Mesothelial cell of epicardium (in vitro differentiated cells): ENCODE measurements at regions not wholly inside any gene's neighbourhood (a gene's known extent, or its start where the extent isn't known, plus 50 kb on each side); places are given as distances from the start of the nearest gene placed in this dataset.

Experiments
- DNase-seq, 2 experiments: peaks; one replicate each; pipeline ENCODE4 v3.0.0; 2021; ENCODE audit warnings: low spot score in 2 of 2; ENCODE audit not compliant: unreplicated experiment in 2 of 2
- H3K27ac Mint-ChIP-seq: 2 replicates; pipeline ENCODE4 v1.8.0; 2021; ENCODE audit warnings: mixed read lengths
- H3K27me3 Mint-ChIP-seq: 2 replicates; pipeline ENCODE4 v1.8.0; 2021; ENCODE audit warnings: low read depth, mixed read lengths
- H3K36me3 Mint-ChIP-seq: 2 replicates; pipeline ENCODE4 v1.8.0; 2021; ENCODE audit warnings: mixed read lengths
- H3K4me1 Mint-ChIP-seq: 2 replicates; pipeline ENCODE4 v1.8.0; 2021; ENCODE audit warnings: mixed read lengths
- H3K4me3 Mint-ChIP-seq: 2 replicates; pipeline ENCODE4 v1.8.0; 2021; ENCODE audit warnings: mild to moderate bottlenecking, moderate library complexity, mixed read lengths
- H3K9me3 Mint-ChIP-seq: 2 replicates; pipeline ENCODE4 v1.8.0; 2021; ENCODE audit warnings: mixed read lengths
- TF ChIP-seq, protein P1 (sequence below): fragments of 200-600 bp; sonication (generic); IDR thresholded peaks from one replicate; pipeline ENCODE4 v1.5.0; 2021; ENCODE audit warnings: antibody characterized with exemption; ENCODE audit not compliant: unreplicated experiment

DNA sequence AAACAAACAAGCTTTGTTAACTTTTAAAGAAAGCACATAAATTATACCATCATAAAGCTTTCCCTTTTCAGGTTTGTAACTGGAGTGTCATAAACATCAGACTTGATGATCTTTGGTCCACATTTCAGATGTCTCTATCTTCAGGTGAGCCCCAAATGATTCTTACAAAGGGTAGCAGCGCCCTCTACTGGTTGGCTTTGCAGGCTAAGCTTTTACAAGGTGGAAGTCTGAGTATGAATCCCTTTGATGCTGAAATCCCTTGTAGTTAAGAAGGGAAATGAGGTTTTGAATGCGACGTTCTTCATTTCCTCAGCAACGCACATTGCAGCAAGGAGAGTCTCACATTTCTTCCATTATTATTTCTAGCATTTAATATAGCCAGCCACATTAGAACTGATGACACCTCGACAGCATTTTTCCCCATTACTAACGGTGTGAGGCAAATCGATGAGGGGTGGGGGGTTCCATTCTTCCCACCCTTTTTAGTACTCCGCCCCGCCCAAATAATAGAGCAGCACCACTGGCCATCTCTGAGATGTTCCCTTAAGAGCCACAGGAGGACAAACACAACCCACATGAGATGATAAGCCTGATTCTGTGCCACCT, 126.3 kb upstream of the NT5E start:
- Mint-ChIP-seq H3K4me3 (no peak overlapping the region), H3K9me3 (no peaks in the 10 kb centered on the region), H3K27ac (no peak overlapping the region), H3K27me3 (peaks cover 19% of the 10 kb centered on the region), H3K36me3 (no peaks in the 10 kb centered on the region), H3K4me1 (peaks cover 4% of the 10 kb centered on the region)
- peak; percentile 66 to 85 for DNase-seq
- TF ChIP-seq, protein P1, sequence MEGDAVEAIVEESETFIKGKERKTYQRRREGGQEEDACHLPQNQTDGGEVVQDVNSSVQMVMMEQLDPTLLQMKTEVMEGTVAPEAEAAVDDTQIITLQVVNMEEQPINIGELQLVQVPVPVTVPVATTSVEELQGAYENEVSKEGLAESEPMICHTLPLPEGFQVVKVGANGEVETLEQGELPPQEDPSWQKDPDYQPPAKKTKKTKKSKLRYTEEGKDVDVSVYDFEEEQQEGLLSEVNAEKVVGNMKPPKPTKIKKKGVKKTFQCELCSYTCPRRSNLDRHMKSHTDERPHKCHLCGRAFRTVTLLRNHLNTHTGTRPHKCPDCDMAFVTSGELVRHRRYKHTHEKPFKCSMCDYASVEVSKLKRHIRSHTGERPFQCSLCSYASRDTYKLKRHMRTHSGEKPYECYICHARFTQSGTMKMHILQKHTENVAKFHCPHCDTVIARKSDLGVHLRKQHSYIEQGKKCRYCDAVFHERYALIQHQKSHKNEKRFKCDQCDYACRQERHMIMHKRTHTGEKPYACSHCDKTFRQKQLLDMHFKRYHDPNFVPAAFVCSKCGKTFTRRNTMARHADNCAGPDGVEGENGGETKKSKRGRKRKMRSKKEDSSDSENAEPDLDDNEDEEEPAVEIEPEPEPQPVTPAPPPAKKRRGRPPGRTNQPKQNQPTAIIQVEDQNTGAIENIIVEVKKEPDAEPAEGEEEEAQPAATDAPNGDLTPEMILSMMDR = peak; percentile 80

DNA sequence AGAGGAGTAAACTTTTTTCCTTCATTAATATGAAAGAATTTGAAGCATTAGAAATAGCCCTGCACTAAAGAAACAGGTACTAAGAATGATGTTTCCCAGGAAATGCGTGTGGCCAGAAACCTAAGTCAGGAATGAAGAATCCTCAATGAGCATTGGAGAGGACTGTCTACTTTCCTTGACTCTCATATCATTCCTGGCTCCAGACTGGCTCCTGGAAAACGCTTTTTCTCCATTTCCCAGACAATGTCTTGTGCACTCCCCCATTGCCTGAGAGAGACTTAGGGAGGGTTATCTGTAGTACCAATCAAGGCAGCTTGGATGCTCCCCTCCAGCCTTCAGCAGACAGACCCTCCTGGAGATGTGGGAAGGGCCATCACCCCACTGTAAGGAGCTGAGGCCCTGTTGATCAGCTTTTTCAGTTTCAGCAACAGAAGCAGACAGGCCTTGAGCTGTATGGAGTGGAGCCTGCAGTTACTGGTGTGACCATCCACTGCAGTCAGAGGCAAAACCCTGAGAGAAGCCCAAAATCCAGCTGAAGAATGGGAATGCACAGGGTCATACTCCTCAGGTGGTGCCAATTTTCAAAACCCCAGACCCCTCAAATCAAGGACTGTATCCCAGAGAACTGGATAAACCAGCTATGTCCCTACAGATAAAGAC, 127.3 kb upstream of the NT5E start:
- H3K36me3 Mint-ChIP-seq = no peaks in the 10 kb centered on the region
- H3K27ac Mint-ChIP-seq = no peak overlapping the region
- H3K4me3 Mint-ChIP-seq = no peak overlapping the region
- peaks cover 4% of the 10 kb centered on the region for H3K4me1 Mint-ChIP-seq
- peaks cover 18% of the 10 kb centered on the region for H3K27me3 Mint-ChIP-seq
- H3K9me3 Mint-ChIP-seq = peaks cover 2% of the 10 kb centered on the region
- DNase-seq = no peak
- TF ChIP-seq, protein P1 = no peak

DNA sequence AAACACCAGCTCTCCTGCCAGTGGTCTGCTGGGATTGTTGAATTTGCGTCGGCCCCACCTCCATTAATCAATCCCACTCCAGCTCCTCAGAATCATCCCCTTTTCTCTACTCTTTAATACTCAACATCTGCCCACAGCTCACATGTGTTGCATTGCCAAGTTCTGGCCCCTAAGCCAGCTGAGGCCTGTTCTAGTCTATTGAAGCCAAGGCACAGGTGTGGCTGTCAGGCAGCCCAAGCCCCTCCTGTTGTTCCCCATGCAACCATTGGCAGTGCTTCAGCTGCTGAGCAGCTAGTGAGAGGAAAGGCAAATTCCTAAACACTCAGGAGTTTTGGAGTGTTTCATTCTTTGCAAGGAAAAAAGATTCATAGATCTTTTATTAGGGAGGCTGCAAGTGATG, 128.0 kb upstream of the NT5E start:
- Mint-ChIP-seq H3K36me3 (no peaks in the 10 kb centered on the region), H3K27ac (no peak overlapping the region), H3K9me3 (peaks cover 8% of the 10 kb centered on the region), H3K4me3 (no peak overlapping the region), H3K4me1 (peaks cover 4% of the 10 kb centered on the region), H3K27me3 (peaks cover 16% of the 10 kb centered on the region)
- DNase-seq = no peak
- TF ChIP-seq, protein P1 = no peak

DNA sequence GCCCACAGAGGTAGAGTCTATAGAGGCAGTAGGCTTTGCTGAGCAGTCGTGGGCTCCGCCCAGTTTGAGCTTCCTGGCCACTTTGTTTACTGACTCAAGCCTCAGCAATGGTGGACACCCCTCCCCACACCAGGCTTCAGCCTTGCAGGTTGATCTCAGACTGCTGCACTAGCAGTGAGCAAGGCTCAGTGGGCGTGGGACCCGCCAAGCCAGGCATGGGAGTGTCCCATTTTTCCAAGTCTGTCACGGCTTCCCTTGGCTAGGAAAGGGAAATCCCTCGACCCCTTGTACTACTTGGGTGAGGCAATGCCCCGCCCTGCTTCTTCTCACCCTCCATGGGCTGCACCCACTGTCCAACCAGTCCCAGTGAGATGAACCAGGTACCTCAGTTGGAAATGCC, 135.3 kb upstream of the NT5E start:
- Mint-ChIP-seq H3K36me3 (no peaks in the 10 kb centered on the region), H3K27ac (no peak overlapping the region), H3K9me3 (peaks cover 10% of the 10 kb centered on the region), H3K27me3 (no peaks in the 10 kb centered on the region), H3K4me3 (no peak overlapping the region), H3K4me1 (no peaks in the 10 kb centered on the region)
- TF ChIP-seq, protein P1 = no peak
- DNase-seq = no peak

DNA sequence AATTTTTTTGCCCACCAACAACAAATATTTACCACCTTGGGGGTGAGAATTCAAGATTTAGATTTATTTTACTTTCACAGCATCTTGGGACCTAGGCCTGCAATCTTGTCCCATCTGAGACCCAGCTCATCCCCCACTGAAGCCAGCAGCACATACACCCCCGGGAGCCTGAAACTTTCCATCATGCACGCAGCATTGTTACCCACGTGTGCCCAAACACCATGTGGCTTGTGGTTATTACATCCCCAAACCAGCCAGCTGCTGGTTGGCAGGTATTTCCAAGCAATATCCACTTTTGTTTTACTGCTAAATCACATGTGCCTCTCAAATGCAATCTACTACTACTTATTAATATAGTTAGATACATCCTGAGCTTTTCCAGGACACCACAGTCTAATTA, 149.3 kb upstream of the NT5E start:
- H3K36me3 Mint-ChIP-seq = no peaks in the 10 kb centered on the region
- no peak for DNase-seq
- peaks cover 23% of the 10 kb centered on the region for H3K27me3 Mint-ChIP-seq
- no peak overlapping the region for H3K4me3 Mint-ChIP-seq
- TF ChIP-seq, protein P1 = no peak
- no peaks in the 10 kb centered on the region for H3K4me1 Mint-ChIP-seq
- no peak overlapping the region for H3K27ac Mint-ChIP-seq
- peaks cover 12% of the 10 kb centered on the region for H3K9me3 Mint-ChIP-seq
